ENCODE measurements at regions not wholly inside any gene's neighbourhood (a gene's known extent, or its start where the extent isn't known, plus 50 kb on each side); places are given as distances from the start of the nearest gene placed in this dataset.

GRCh38 chr11:8740129-8740528 is 57.5 kb downstream of the RPL27A start:
- no peaks in the 10 kb centered on the region for H3K36me3 Mint-ChIP-seq
- Histone ChIP-seq H3K27me3 (ENCODE audit: insufficient read depth, low read length, poor library complexity, severe bottlenecking) (no peaks in the 10 kb centered on the region), H3K27ac (ENCODE audit: low read depth, low read length) (no peak overlapping the region), H3K9me3 (ENCODE audit: low read length) (no peaks in the 10 kb centered on the region), H3K4me3 (ENCODE audit: low read length) (no peak overlapping the region), H3K4me1 (ENCODE audit: insufficient read depth, low read length) (no peaks in the 10 kb centered on the region), H3K36me3 (ENCODE audit: insufficient read depth, low read length) (no peaks in the 10 kb centered on the region)
- ChIA-PET POLR2A (no interaction called here), CTCF (no interaction called here)
- no peaks in the 10 kb centered on the region for H3K4me1 Mint-ChIP-seq
- no peak overlapping the region for H3K27ac Mint-ChIP-seq
- DNase-seq = no peak
- H3K4me3 Mint-ChIP-seq = no peak overlapping the region
- no peaks in the 10 kb centered on the region for H3K9me3 Mint-ChIP-seq
- H3K27me3 Mint-ChIP-seq = peaks cover 0 to 1% of the 10 kb centered on the region in 2 donors

GRCh38 chr11:8744423-8744822 is 61.8 kb downstream of the RPL27A start:
- DNase-seq = no peak
- Mint-ChIP-seq H3K27me3 (peaks cover 3 to 34% of the 10 kb centered on the region in 2 donors), H3K4me1 (no peaks in the 10 kb centered on the region), H3K36me3 (no peaks in the 10 kb centered on the region), H3K9me3 (no peaks in the 10 kb centered on the region), H3K4me3 (no peak overlapping the region), H3K27ac (no peak overlapping the region)
- no peak overlapping the region for H3K4me3 ChIP-seq (ENCODE audit: low read length)
- POLR2A ChIA-PET = interaction anchor here (0.7 kb wide), 1 partner anchor 15 kb away, joined by 8 read pairs; no protein-coding TSS in a partner anchor
- no peaks in the 10 kb centered on the region for H3K36me3 ChIP-seq (ENCODE audit: insufficient read depth, low read length)
- no peak overlapping the region for H3K27ac ChIP-seq (ENCODE audit: low read depth, low read length)
- CTCF ChIA-PET = interaction anchor here (1.1 kb wide), 1 partner anchor 11 kb away, joined by 3 read pairs; no protein-coding TSS in a partner anchor
- H3K27me3 ChIP-seq (ENCODE audit: insufficient read depth, low read length, poor library complexity, severe bottlenecking) = peaks cover 3% of the 10 kb centered on the region
- no peaks in the 10 kb centered on the region for H3K9me3 ChIP-seq (ENCODE audit: low read length)
- no peaks in the 10 kb centered on the region for H3K4me1 ChIP-seq (ENCODE audit: insufficient read depth, low read length)

- Mint-ChIP-seq H3K4me3 (no peak overlapping the region), H3K36me3 (no peaks in the 10 kb centered on the region), H3K4me1 (no peaks in the 10 kb centered on the region), H3K27ac (no peak overlapping the region), H3K9me3 (no peaks in the 10 kb centered on the region), H3K27me3 (peaks cover 4 to 40% of the 10 kb centered on the region in 2 donors)
- DNase-seq = no peak
- Histone ChIP-seq H3K27ac (ENCODE audit: low read depth, low read length) (no peak overlapping the region), H3K4me1 (ENCODE audit: insufficient read depth, low read length) (no peaks in the 10 kb centered on the region), H3K27me3 (ENCODE audit: insufficient read depth, low read length, poor library complexity, severe bottlenecking) (peaks cover 3% of the 10 kb centered on the region), H3K9me3 (ENCODE audit: low read length) (no peaks in the 10 kb centered on the region), H3K36me3 (ENCODE audit: insufficient read depth, low read length) (no peaks in the 10 kb centered on the region), H3K4me3 (ENCODE audit: low read length) (no peak overlapping the region)
- POLR2A ChIA-PET = no interaction called here
- CTCF ChIA-PET = interaction anchor here (1.1 kb wide), 1 partner anchor 10 kb away, joined by 3 read pairs; no protein-coding TSS in a partner anchor
These were observed 63.0 kb downstream of the RPL27A start for GRCh38 chr11:8745431-8746253.

- Histone ChIP-seq H3K27ac (ENCODE audit: low read depth, low read length) (no peak overlapping the region), H3K4me1 (ENCODE audit: insufficient read depth, low read length) (no peaks in the 10 kb centered on the region), H3K36me3 (ENCODE audit: insufficient read depth, low read length) (no peaks in the 10 kb centered on the region), H3K9me3 (ENCODE audit: low read length) (no peaks in the 10 kb centered on the region), H3K4me3 (ENCODE audit: low read length) (no peak overlapping the region), H3K27me3 (ENCODE audit: insufficient read depth, low read length, poor library complexity, severe bottlenecking) (peaks cover 3% of the 10 kb centered on the region)
- Mint-ChIP-seq H3K36me3 (no peaks in the 10 kb centered on the region), H3K9me3 (no peaks in the 10 kb centered on the region), H3K4me1 (no peaks in the 10 kb centered on the region), H3K27me3 (peaks cover 4 to 46% of the 10 kb centered on the region in 2 donors), H3K4me3 (no peak overlapping the region), H3K27ac (peak overlapping the region in 1 of 8 donors; percentile 34)
- no peak for DNase-seq
- POLR2A ChIA-PET = no interaction called here
- CTCF ChIA-PET = no interaction called here
These were observed 63.9 kb downstream of the RPL27A start for GRCh38 chr11:8746331-8746974.

- no peaks in the 10 kb centered on the region for H3K36me3 ChIP-seq (ENCODE audit: insufficient read depth, low read length)
- Mint-ChIP-seq H3K36me3 (no peaks in the 10 kb centered on the region), H3K4me3 (no peak overlapping the region), H3K9me3 (no peaks in the 10 kb centered on the region), H3K27me3 (peaks cover 9 to 52% of the 10 kb centered on the region in 2 donors), H3K27ac (no peak overlapping the region), H3K4me1 (no peaks in the 10 kb centered on the region)
- peaks cover 3% of the 10 kb centered on the region for H3K27me3 ChIP-seq (ENCODE audit: insufficient read depth, low read length, poor library complexity, severe bottlenecking)
- DNase-seq = no peak
- no peak overlapping the region for H3K4me3 ChIP-seq (ENCODE audit: low read length)
- H3K4me1 ChIP-seq (ENCODE audit: insufficient read depth, low read length) = no peaks in the 10 kb centered on the region
- ChIA-PET CTCF (no interaction called here), POLR2A (no interaction called here)
- H3K9me3 ChIP-seq (ENCODE audit: low read length) = no peaks in the 10 kb centered on the region
- no peak overlapping the region for H3K27ac ChIP-seq (ENCODE audit: low read depth, low read length)
These were observed 64.6 kb downstream of the RPL27A start for GRCh38 chr11:8747173-8747572.

GRCh38 chr11:8748317-8748716 is 65.7 kb downstream of the RPL27A start:
- Histone ChIP-seq H3K36me3 (ENCODE audit: insufficient read depth, low read length) (no peaks in the 10 kb centered on the region), H3K27ac (ENCODE audit: low read depth, low read length) (no peak overlapping the region), H3K27me3 (ENCODE audit: insufficient read depth, low read length, poor library complexity, severe bottlenecking) (peaks cover 3% of the 10 kb centered on the region), H3K4me1 (ENCODE audit: insufficient read depth, low read length) (no peaks in the 10 kb centered on the region), H3K4me3 (ENCODE audit: low read length) (no peak overlapping the region), H3K9me3 (ENCODE audit: low read length) (no peaks in the 10 kb centered on the region)
- H3K9me3 Mint-ChIP-seq = no peaks in the 10 kb centered on the region
- no peaks in the 10 kb centered on the region for H3K4me1 Mint-ChIP-seq
- no peaks in the 10 kb centered on the region for H3K36me3 Mint-ChIP-seq
- peaks cover 9 to 52% of the 10 kb centered on the region in 2 donors for H3K27me3 Mint-ChIP-seq
- H3K4me3 Mint-ChIP-seq = no peak overlapping the region
- ChIA-PET CTCF (no interaction called here), POLR2A (no interaction called here)
- no peak for DNase-seq
- peak overlapping the region in 2 of 8 donors; percentile 29 to 61 for H3K27ac Mint-ChIP-seq

- DNase-seq = no peak
- Mint-ChIP-seq H3K27me3 (peaks cover 9 to 52% of the 10 kb centered on the region in 2 donors), H3K27ac (no peak overlapping the region), H3K4me3 (no peak overlapping the region), H3K4me1 (no peaks in the 10 kb centered on the region), H3K36me3 (no peaks in the 10 kb centered on the region), H3K9me3 (no peaks in the 10 kb centered on the region)
- H3K27me3 ChIP-seq (ENCODE audit: insufficient read depth, low read length, poor library complexity, severe bottlenecking) = peaks cover 3% of the 10 kb centered on the region
- H3K36me3 ChIP-seq (ENCODE audit: insufficient read depth, low read length) = no peaks in the 10 kb centered on the region
- H3K9me3 ChIP-seq (ENCODE audit: low read length) = no peaks in the 10 kb centered on the region
- H3K4me1 ChIP-seq (ENCODE audit: insufficient read depth, low read length) = no peaks in the 10 kb centered on the region
- ChIA-PET POLR2A (no interaction called here), CTCF (no interaction called here)
- no peak overlapping the region for H3K27ac ChIP-seq (ENCODE audit: low read depth, low read length)
- no peak overlapping the region for H3K4me3 ChIP-seq (ENCODE audit: low read length)
These were observed 66.6 kb downstream of the RPL27A start for GRCh38 chr11:8749202-8749601.

- CTCF ChIA-PET = no interaction called here
- Mint-ChIP-seq H3K27me3 (peaks cover 8 to 23% of the 10 kb centered on the region in 2 donors), H3K4me1 (no peaks in the 10 kb centered on the region), H3K9me3 (no peaks in the 10 kb centered on the region), H3K36me3 (no peaks in the 10 kb centered on the region), H3K4me3 (no peak overlapping the region), H3K27ac (no peak overlapping the region)
- H3K27ac ChIP-seq (ENCODE audit: low read depth, low read length) = no peak overlapping the region
- H3K36me3 ChIP-seq (ENCODE audit: insufficient read depth, low read length) = no peaks in the 10 kb centered on the region
- H3K9me3 ChIP-seq (ENCODE audit: low read length) = no peaks in the 10 kb centered on the region
- POLR2A ChIA-PET = no interaction called here
- no peaks in the 10 kb centered on the region for H3K27me3 ChIP-seq (ENCODE audit: insufficient read depth, low read length, poor library complexity, severe bottlenecking)
- no peak overlapping the region for H3K4me3 ChIP-seq (ENCODE audit: low read length)
- H3K4me1 ChIP-seq (ENCODE audit: insufficient read depth, low read length) = no peaks in the 10 kb centered on the region
- no peak for DNase-seq
These were observed 71.6 kb downstream of the RPL27A start for GRCh38 chr11:8754241-8754640.
